ENCODE measurements at regions not wholly inside any gene's neighbourhood (a gene's known extent, or its start where the extent isn't known, plus 50 kb on each side); places are given as distances from the start of the nearest gene placed in this dataset.

GRCh38 chr20:19958928-19959327 is 58.2 kb upstream of the NAA20 start:
- no peak for DNase-seq

GRCh38 chr20:19960745-19961144 is 56.4 kb upstream of the NAA20 start:
- DNase-seq: no peak

GRCh38 chr20:19961293-19961692 is 55.9 kb upstream of the NAA20 start:
- no peak for DNase-seq

GRCh38 chr20:19962958-19963357 is 54.2 kb upstream of the NAA20 start:
- no peak for DNase-seq

- no peak for DNase-seq
Measured at GRCh38 chr20:19964289-19965265, 52.6 kb upstream of the NAA20 start.

GRCh38 chr20:19966840-19967239 is 50.3 kb upstream of the NAA20 start:
- DNase-seq: no peak
